GM12864 (cell line): ENCODE measurements at regions not wholly inside any gene's neighbourhood (a gene's known extent, or its start where the extent isn't known, plus 50 kb on each side); places are given as distances from the start of the nearest gene placed in this dataset.

Source experiments
- DNase-seq: peaks from one replicate; pipeline ENCODE4 v3.0.0-alpha.2; 2011; ENCODE audit warnings: low read depth
- H3K4me3 ChIP-seq: 2 replicates; pipeline ENCODE4 v1.5.1; 2011; ENCODE audit warnings: mild to moderate bottlenecking, low read depth, low read length, control low read depth
- CTCF ChIP-seq: IDR thresholded peaks from 2 replicates; pipeline ENCODE4 v1.5.1; 2011; ENCODE audit warnings: low read depth, mild to moderate bottlenecking, moderate library complexity, low read length, control low read depth, inconsistent platforms; ENCODE audit errors: missing control alignments

- TF ChIP-seq CTCF, result no peak
- no peak overlapping the region for H3K4me3 ChIP-seq
- no peak for DNase-seq
Measured at GRCh38 chr2:65818873-65819451, 386.6 kb upstream of the SPRED2 start.

DNA sequence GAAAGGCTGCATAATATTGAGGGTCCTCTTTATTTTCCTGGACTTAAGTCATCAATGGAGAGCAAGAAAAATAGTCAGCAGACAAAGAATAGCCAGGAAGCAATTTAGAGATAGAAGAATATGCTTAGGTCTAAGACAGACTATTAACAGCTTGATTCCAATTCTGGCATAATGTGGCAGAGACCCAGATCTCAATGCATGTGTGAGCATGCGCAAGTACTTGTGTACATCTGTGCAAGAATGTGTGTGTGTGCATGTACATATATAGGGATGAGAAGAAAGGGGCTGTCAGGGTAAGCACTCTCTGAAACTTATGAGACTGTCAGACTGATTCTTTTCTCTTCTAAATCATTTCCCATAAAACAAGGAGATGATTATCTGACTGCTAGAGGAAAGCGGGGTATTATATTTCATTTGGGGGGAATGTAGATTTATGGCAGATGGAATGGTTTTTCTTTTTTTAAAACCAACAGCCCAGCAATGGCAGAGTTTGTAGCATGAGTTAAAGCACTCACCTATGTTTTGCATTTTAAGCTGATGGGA lies 381.3 kb upstream of the SPRED2 start:
- TF ChIP-seq CTCF, result no peak
- no peak overlapping the region for H3K4me3 ChIP-seq
- no peak for DNase-seq

DNA sequence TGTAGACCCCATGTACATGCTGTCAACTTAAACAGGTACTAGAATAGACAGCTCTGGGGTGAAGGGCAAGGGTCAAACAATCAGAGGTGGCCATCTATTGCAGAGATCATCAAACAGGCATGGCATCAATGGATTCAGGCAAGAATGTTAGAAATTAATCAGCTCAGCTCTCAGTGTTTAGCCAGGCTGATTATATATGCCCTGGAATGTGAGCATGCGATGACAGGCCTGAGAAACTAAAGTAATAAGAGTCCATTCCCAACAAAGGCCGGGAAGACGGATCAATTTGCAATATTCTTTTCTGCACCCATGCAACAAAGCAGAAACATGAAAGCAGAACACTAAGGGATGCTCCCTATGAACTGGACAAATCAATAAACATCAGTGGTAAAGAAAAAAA lies 380.5 kb upstream of the SPRED2 start:
- H3K4me3 ChIP-seq, result no peak overlapping the region
- no peak for TF ChIP-seq CTCF
- DNase-seq, result no peak

DNA sequence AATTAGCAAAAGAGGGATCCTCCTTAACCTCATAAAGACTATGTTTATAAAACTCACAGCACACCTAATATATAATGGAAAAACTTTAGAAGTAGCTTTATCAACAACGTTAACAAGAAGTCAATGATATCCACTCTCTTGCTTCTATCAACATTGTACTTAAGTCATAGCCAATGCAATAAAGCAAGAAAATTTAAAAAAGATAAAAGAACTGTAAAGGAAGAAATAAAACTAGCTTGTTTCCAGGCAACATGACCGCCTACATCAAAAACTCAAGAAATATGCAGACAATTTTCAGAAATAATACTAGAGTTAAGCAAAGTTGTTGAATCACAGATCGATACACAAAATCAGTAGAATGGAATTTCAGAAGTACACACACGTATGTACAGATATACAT lies 375.5 kb upstream of the SPRED2 start:
- no peak for DNase-seq
- TF ChIP-seq CTCF, result no peak
- no peak overlapping the region for H3K4me3 ChIP-seq

- DNase-seq, result no peak
- no peak overlapping the region for H3K4me3 ChIP-seq
- TF ChIP-seq CTCF, result no peak
Measured at GRCh38 chr2:65804777-65805176, 372.4 kb upstream of the SPRED2 start.

GRCh38 chr2:65802298-65802942 lies 370.0 kb upstream of the SPRED2 start:
- no peak for DNase-seq
- TF ChIP-seq CTCF, result no peak
- no peak overlapping the region for H3K4me3 ChIP-seq

GRCh38 chr2:65800998-65801397 lies 368.6 kb upstream of the SPRED2 start:
- TF ChIP-seq CTCF, result peak; percentile 25

More at GRCh38 chr2:65800998-65801397, 368.6 kb upstream of the SPRED2 start:
- no peak overlapping the region for H3K4me3 ChIP-seq
- no peak for DNase-seq
